GM23248 (cell line): ENCODE measurements at regions not wholly inside any gene's neighbourhood (a gene's known extent, or its start where the extent isn't known, plus 50 kb on each side); places are given as distances from the start of the nearest gene placed in this dataset.
"Not testable (repeated sequence)": the region's sequence is repeated elsewhere in the genome, so short reads cannot be mapped to it uniquely, and the experiment has no call there.

Experiments used
- EZH2 ChIP-seq: fragments of 200-600 bp; sonication (generic); IDR thresholded peaks from 2 replicates; pipeline ENCODE4 v1.6.1; 2018; ENCODE audit warnings: antibody characterized with exemption, mild to moderate bottlenecking; ENCODE audit not compliant: insufficient read depth, poor library complexity, severe bottlenecking
- EZH2phosphoT487 ChIP-seq: fragments of 200-600 bp; sonication (generic); IDR thresholded peaks from 2 replicates; pipeline ENCODE4 v1.6.1; 2018; ENCODE audit warnings: antibody characterized with exemption, moderate library complexity, mild to moderate bottlenecking, low read depth; ENCODE audit not compliant: insufficient read depth

DNA sequence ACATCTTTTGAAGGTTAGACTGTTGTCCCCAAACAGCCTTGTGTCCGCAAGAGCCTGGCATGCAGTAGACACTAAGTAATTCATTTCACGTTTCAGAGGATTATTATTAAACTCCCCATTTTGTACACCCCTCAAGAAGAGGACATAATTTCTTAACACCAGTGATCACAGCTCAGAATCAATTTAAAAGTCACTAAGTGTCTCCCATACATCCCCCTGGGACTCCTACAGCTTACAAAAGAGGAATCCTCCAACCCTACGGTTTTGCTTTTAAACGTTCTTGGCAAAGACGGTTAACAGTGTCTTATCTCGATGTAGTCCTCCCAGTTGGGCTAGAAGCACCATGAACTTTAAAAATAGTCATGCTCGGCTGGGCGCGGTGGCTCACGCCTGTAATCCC is 81.2 kb upstream of the PDPR start:
- not testable (repeated sequence) for TF ChIP-seq EZH2, EZH2phosphoT487
